ENCODE measurements at regions not wholly inside any gene's neighbourhood (a gene's known extent, or its start where the extent isn't known, plus 50 kb on each side); places are given as distances from the start of the nearest gene placed in this dataset.

- TF ChIP-seq ETS1 (conservative IDR thresholded peaks at IDR 0.05; ENCODE audit: control insufficient read depth, low read depth, low read length) (no peak), GMEB1 (CRISPR knock-in tag; IDR thresholded peaks at IDR 0.05) (no peak), E2F5 (CRISPR knock-in tag; IDR thresholded peaks at IDR 0.05) (no peak)
These were observed 499.7 kb downstream of the RWDD3 start (continued) for GRCh38 chr1:95733671-95734070.

- FAIRE-seq (no peak), ATAC-seq (no peak), DNase-seq (ENCODE audit: extremely low read depth in 1 of 4, low spot score in 3 of 4) (no peak)
- Histone ChIP-seq H3K9me3 (replicated peaks; ENCODE audit: control insufficient read depth, insufficient read depth, low read depth, low read length) (0 out of 2 replicates have a peak, but pooled peaks cover 2% of the 10 kb centered on the region), H3K9ac (ENCODE audit: insufficient read depth in 1 of 2, low read depth in 2 of 2, low read length in 2 of 2) (no peak overlapping the region), H3K4me1 (replicated peaks in 1 of 2; ENCODE audit: control insufficient read depth in 2 of 2, insufficient read depth in 2 of 2, low read length in 2 of 2) (no peaks in the 10 kb centered on the region), H2AFZ (ENCODE audit: low read depth, low read length) (no peak overlapping the region), H3K36me3 (ENCODE audit: control insufficient read depth, insufficient read depth, low read length) (no peaks in the 10 kb centered on the region), H3K79me2 (ENCODE audit: control insufficient read depth, insufficient read depth, low read length) (no peaks in the 10 kb centered on the region), H3K4me3 (no peak overlapping the region), H3K9me1 (ENCODE audit: control insufficient read depth, insufficient read depth, low read length) (no peaks in the 10 kb centered on the region), H3K27me3 (ENCODE audit: control insufficient read depth in 2 of 2, insufficient read depth in 2 of 2, low read length in 2 of 2) (no peaks in the 10 kb centered on the region), H3K4me2 (ENCODE audit: insufficient read depth, low read length) (no peak overlapping the region), H4K20me1 (replicated peaks; ENCODE audit: control insufficient read depth, insufficient read depth, low read length) (no peaks in the 10 kb centered on the region), H3K27ac (ENCODE audit: extremely low read depth, low read depth, low read length) (no peak overlapping the region)
- no TSS peak for BruUV-seq (replicated peaks)
- ChIA-PET CTCF (ENCODE audit: low intra/inter-chr PET ratio) (no interaction called here), POLR2A (no interaction called here)
- TF ChIP-seq ZNF316 (IDR thresholded peaks at IDR 0.05): peak; percentile 38
- TF ChIP-seq YY1 (IDR thresholded peaks at IDR 0.05; ENCODE audit: borderline replicate concordance in 1 of 3, control insufficient read depth in 1 of 3, extremely low read depth in 1 of 3, insufficient read depth in 3 of 3, insufficient read length in 1 of 3, insufficient replicate concordance in 2 of 3, low read depth in 1 of 3, low read length in 2 of 3): no peak
- intact Hi-C loops (cut with micrococcal nuclease): no loop called here
- in situ Hi-C loops (cut with MboI): no loop called here
- 0% methylated on average over 2 of the region's 2 CpGs for WGBS (ENCODE audit: insufficient coverage, low coverage, missing lambda C conversion rate)
These were observed 500.6 kb downstream of the RWDD3 start for GRCh38 chr1:95734560-95734959.
